ENCODE measurements at regions not wholly inside any gene's neighbourhood (a gene's known extent, or its start where the extent isn't known, plus 50 kb on each side); places are given as distances from the start of the nearest gene placed in this dataset.
"Not testable (repeated sequence)": the region's sequence is repeated elsewhere in the genome, so short reads cannot be mapped to it uniquely, and the experiment has no call there.

DNA sequence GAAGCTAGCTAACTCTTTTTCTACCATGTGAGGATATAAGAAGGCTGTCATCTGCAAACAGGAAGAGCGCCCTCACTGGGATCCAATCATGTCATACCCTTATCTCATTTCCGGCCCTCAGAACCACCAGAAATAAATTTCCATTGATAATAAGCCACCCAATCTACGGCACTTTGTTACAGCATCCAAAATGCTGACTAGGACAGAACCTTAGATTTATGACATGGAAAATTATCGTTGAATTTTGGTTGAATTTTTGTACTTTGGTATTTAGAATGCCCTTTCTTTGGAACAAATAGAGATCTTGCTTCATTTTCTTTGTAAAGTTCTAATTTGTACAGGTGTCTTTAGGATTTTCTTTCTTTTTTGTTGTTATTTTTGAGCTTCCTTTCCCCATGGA, 53.3 kb upstream of the CYLC2 start:
- TF ChIP-seq POLR2A (IDR thresholded peaks at IDR 0.05) (no peak), EP300 (IDR thresholded peaks at IDR 0.05) (no peak), POLR2AphosphoS5 (IDR thresholded peaks at IDR 0.05) (no peak), CTCF (IDR thresholded peaks at IDR 0.05) (no peak)

GRCh38 chr9:102922526-102922925, 72.6 kb upstream of the CYLC2 start:
- TF ChIP-seq CTCF (IDR thresholded peaks at IDR 0.05) (no peak), POLR2A (IDR thresholded peaks at IDR 0.05) (no peak), EP300 (IDR thresholded peaks at IDR 0.05) (no peak), POLR2AphosphoS5 (IDR thresholded peaks at IDR 0.05) (no peak)
- no peaks in the 10 kb centered on the region for H3K9me3 ChIP-seq
- ATAC-seq: no peak
- H3K27ac ChIP-seq: no peak overlapping the region
- H3K4me1 ChIP-seq: no peaks in the 10 kb centered on the region
- H3K36me3 ChIP-seq: no peaks in the 10 kb centered on the region
- H3K4me3 ChIP-seq: no peak overlapping the region
- WGBS, 2 donors (ENCODE audit: low coverage in 1 of 2): 77 to 87% methylated on average over 1 of the region's 1 CpG
- no peaks in the 10 kb centered on the region for H3K27me3 ChIP-seq

More for the DNA sequence above, 53.3 kb upstream of the CYLC2 start:
- no peaks in the 10 kb centered on the region for H3K4me1 ChIP-seq
- ATAC-seq: no peak
- H3K4me3 ChIP-seq: no peak overlapping the region
- H3K27ac ChIP-seq: no peak overlapping the region
- no peaks in the 10 kb centered on the region for H3K27me3 ChIP-seq
- H3K36me3 ChIP-seq: no peaks in the 10 kb centered on the region
- WGBS, 2 donors (ENCODE audit: low coverage in 1 of 2): 76 to 86% methylated on average over 4 of the region's 4 CpGs
- H3K9me3 ChIP-seq: no peaks in the 10 kb centered on the region

DNA sequence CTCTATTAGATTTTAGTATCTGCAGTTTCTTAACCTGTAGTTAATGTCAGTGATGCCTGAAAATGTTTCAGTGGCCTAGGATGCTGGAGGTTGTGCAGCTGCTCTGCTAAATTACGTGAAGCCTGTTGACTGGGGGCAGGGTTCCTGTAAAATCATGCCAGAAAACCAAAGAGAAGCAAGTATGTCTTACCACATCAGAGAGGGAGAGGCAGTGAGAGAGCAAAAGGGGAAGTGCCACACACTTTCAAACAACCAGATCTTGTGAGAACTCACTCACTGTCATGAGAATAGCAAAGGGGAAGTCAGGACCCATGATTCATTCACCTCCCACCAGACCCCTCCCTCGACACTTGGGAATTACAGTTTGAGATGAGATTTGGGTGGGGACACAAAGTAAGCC, 83.9 kb upstream of the CYLC2 start:
- H3K4me3 ChIP-seq: no peak overlapping the region
- no peaks in the 10 kb centered on the region for H3K4me1 ChIP-seq
- WGBS, 2 donors (ENCODE audit: low coverage in 1 of 2): 13 to 33% methylated on average over 1 to 2 of the region's 2 CpGs
- ATAC-seq: no peak
- H3K36me3 ChIP-seq: no peaks in the 10 kb centered on the region
- no peak overlapping the region for H3K27ac ChIP-seq
- TF ChIP-seq CTCF (IDR thresholded peaks at IDR 0.05): no peak
- peaks cover 0 to 4% (median 0%) of the 10 kb centered on the region in 3 donors for H3K9me3 ChIP-seq
- no peaks in the 10 kb centered on the region for H3K27me3 ChIP-seq

- 82 to 88% methylated on average over 1 to 6 of the region's 8 CpGs for WGBS, 2 donors (ENCODE audit: low coverage in 1 of 2)
- not testable (repeated sequence) for H3K36me3 ChIP-seq, H3K27ac ChIP-seq, H3K27me3 ChIP-seq, ATAC-seq, H3K4me1 ChIP-seq, H3K4me3 ChIP-seq
- peaks cover 0 to 10% (median 0%) of the 10 kb centered on the region in 3 donors for H3K9me3 ChIP-seq
Observed at GRCh38 chr9:102905795-102906194, 89.3 kb upstream of the CYLC2 start.

- H3K27me3 ChIP-seq: no peaks in the 10 kb centered on the region
- TF ChIP-seq POLR2AphosphoS5 (IDR thresholded peaks at IDR 0.05) (no peak), CTCF (IDR thresholded peaks at IDR 0.05) (no peak), POLR2A (IDR thresholded peaks at IDR 0.05) (no peak), EP300 (IDR thresholded peaks at IDR 0.05) (no peak)
- ATAC-seq: no peak
- no peaks in the 10 kb centered on the region for H3K4me1 ChIP-seq
- peaks cover 0 to under 1% (median 0%) of the 10 kb centered on the region in 3 donors for H3K9me3 ChIP-seq
- 79 to 93% methylated on average over 2 of the region's 2 CpGs for WGBS, 2 donors (ENCODE audit: low coverage in 1 of 2)
- no peaks in the 10 kb centered on the region for H3K36me3 ChIP-seq
- H3K4me3 ChIP-seq: no peak overlapping the region
- H3K27ac ChIP-seq: no peak overlapping the region
Observed at GRCh38 chr9:102892025-102892424, 103.1 kb upstream of the CYLC2 start.

DNA sequence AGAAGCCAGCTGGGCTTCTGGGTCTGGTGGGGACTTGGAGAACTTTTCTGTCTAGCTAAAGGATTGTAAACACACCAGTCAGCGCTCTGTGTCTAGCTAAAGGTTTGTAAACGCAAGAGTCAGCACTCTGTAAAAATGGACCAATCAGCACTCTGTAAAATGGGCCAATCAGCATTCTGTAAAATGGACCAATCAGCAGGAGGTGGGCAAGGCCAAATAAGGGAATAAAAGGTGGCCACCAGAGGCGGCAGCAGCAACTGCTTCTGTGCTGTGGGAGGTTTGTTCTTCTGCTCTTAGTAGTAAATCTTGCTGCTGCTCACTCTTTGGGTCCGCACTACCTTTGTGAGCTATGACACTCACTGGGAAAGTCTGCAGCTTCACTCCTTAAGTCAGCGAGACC, 106.4 kb upstream of the CYLC2 start:
- 84 to 94% methylated on average over 2 to 5 of the region's 5 CpGs for WGBS, 2 donors (ENCODE audit: low coverage in 1 of 2)
- ATAC-seq, H3K27ac ChIP-seq, H3K4me3 ChIP-seq, H3K36me3 ChIP-seq, H3K4me1 ChIP-seq, H3K9me3 ChIP-seq, H3K27me3 ChIP-seq: not testable (repeated sequence)
